HFFc6 (cell line): ENCODE measurements at regions not wholly inside any gene's neighbourhood (a gene's known extent, or its start where the extent isn't known, plus 50 kb on each side); places are given as distances from the start of the nearest gene placed in this dataset.
A peak's percentile ranks its signal among the peaks of the same experiment; 100 is the strongest.

Experiments
- DNase-seq: peaks from one replicate; pipeline ENCODE4 v3.0.0-alpha.2; 2018
- H3K27ac Mint-ChIP-seq: 2 replicates; pipeline ENCODE4 v1.8.0; 2020; ENCODE audit warnings: mild to moderate bottlenecking, mixed read lengths
- H3K27me3 Mint-ChIP-seq: 2 replicates; pipeline ENCODE4 v1.8.0; 2021; ENCODE audit warnings: mild to moderate bottlenecking, moderate library complexity, mixed read lengths; ENCODE audit not compliant: insufficient read depth
- H3K36me3 Mint-ChIP-seq: 2 replicates; pipeline ENCODE4 v1.8.0; 2021; ENCODE audit warnings: low read depth, mixed read lengths
- H3K4me1 Mint-ChIP-seq: 2 replicates; pipeline ENCODE4 v1.8.0; 2020; ENCODE audit warnings: low read depth, mixed read lengths
- H3K4me3 Mint-ChIP-seq: 2 replicates; pipeline ENCODE4 v1.8.0; 2020; ENCODE audit warnings: mild to moderate bottlenecking, moderate library complexity, mixed read lengths
- H3K9me3 Mint-ChIP-seq: 2 replicates; pipeline ENCODE4 v1.8.0; 2020; ENCODE audit warnings: mild to moderate bottlenecking, mixed read lengths
- CTCF ChIP-seq: fragments of 200-600 bp; sonication (generic); IDR thresholded peaks from 2 replicates; pipeline ENCODE4 v1.5.0; 2021; ENCODE audit warnings: antibody characterized with exemption, mild to moderate bottlenecking

- H3K27ac Mint-ChIP-seq: no peak overlapping the region
- no peak for TF ChIP-seq CTCF
- peaks cover 38% of the 10 kb centered on the region for H3K4me1 Mint-ChIP-seq
- DNase-seq: no peak
- no peaks in the 10 kb centered on the region for H3K9me3 Mint-ChIP-seq
- H3K4me3 Mint-ChIP-seq: no peak overlapping the region
- H3K36me3 Mint-ChIP-seq: no peaks in the 10 kb centered on the region
- no peaks in the 10 kb centered on the region for H3K27me3 Mint-ChIP-seq
These were observed 289.2 kb downstream of the FZD1 start for GRCh38 chr7:91553410-91553895.

GRCh38 chr7:91554883-91555282 is 290.6 kb downstream of the FZD1 start:
- H3K27ac Mint-ChIP-seq: no peak overlapping the region
- no peaks in the 10 kb centered on the region for H3K9me3 Mint-ChIP-seq
- no peaks in the 10 kb centered on the region for H3K36me3 Mint-ChIP-seq
- no peak for TF ChIP-seq CTCF
- H3K4me3 Mint-ChIP-seq: no peak overlapping the region
- H3K27me3 Mint-ChIP-seq: no peaks in the 10 kb centered on the region
- H3K4me1 Mint-ChIP-seq: peaks cover 43% of the 10 kb centered on the region
- no peak for DNase-seq

- Mint-ChIP-seq H3K4me1 (peaks cover 39% of the 10 kb centered on the region), H3K27ac (peak overlapping the region; percentile 21; the same call in 1 of the 2 replicates), H3K9me3 (no peaks in the 10 kb centered on the region), H3K36me3 (no peaks in the 10 kb centered on the region), H3K27me3 (no peaks in the 10 kb centered on the region; the same call in 1 of the 2 replicates), H3K4me3 (no peak overlapping the region)
- TF ChIP-seq CTCF: no peak
- no peak for DNase-seq
These were observed 292.0 kb downstream of the FZD1 start for GRCh38 chr7:91556239-91556638.

GRCh38 chr7:91556956-91557650 is 292.9 kb downstream of the FZD1 start:
- Mint-ChIP-seq H3K27me3 (no peaks in the 10 kb centered on the region; the same call in 1 of the 2 replicates), H3K4me3 (peak overlapping the region; percentile 72; the same call in 1 of the 2 replicates), H3K36me3 (no peaks in the 10 kb centered on the region), H3K9me3 (no peaks in the 10 kb centered on the region), H3K27ac (peak overlapping the region; percentile 94), H3K4me1 (peaks cover 39% of the 10 kb centered on the region)
- no peak for DNase-seq
- no peak for TF ChIP-seq CTCF

GRCh38 chr7:91557789-91558404 is 293.7 kb downstream of the FZD1 start:
- Mint-ChIP-seq H3K36me3 (no peaks in the 10 kb centered on the region), H3K4me3 (peak overlapping the region; percentile 72), H3K4me1 (peaks cover 38% of the 10 kb centered on the region), H3K9me3 (no peaks in the 10 kb centered on the region), H3K27me3 (no peaks in the 10 kb centered on the region; the same call in 1 of the 2 replicates), H3K27ac (peak overlapping the region; percentile 94)
- DNase-seq: peak; percentile 77
- TF ChIP-seq CTCF: no peak
